ENCODE measurements at regions not wholly inside any gene's neighbourhood (a gene's known extent, or its start where the extent isn't known, plus 50 kb on each side); places are given as distances from the start of the nearest gene placed in this dataset.

- no peak for FAIRE-seq
Observed at GRCh38 chr11:45517171-45517770, 148.2 kb downstream of the CHST1 start.

GRCh38 chr11:45513821-45514340 is 151.5 kb downstream of the CHST1 start:
- FAIRE-seq, result no peak

- no peak for FAIRE-seq
Observed at GRCh38 chr11:45512471-45513148, 152.8 kb downstream of the CHST1 start.

- no peak for FAIRE-seq
Observed at GRCh38 chr11:45511566-45511965, 153.9 kb downstream of the CHST1 start.

- no peak for FAIRE-seq
Observed at GRCh38 chr11:45507916-45508315, 157.5 kb downstream of the CHST1 start.

- no peak for FAIRE-seq
Observed at GRCh38 chr11:45503311-45503710, 162.1 kb downstream of the CHST1 start.

GRCh38 chr11:45502226-45502545 is 163.2 kb downstream of the CHST1 start:
- FAIRE-seq, result no peak

GRCh38 chr11:45501392-45502225 is 163.8 kb downstream of the CHST1 start:
- FAIRE-seq, result no peak

- no peak for FAIRE-seq
Observed at GRCh38 chr11:45500451-45500850, 165.0 kb downstream of the CHST1 start.

GRCh38 chr11:45494738-45495137 is 170.7 kb downstream of the CHST1 start:
- FAIRE-seq, result no peak

GRCh38 chr11:45489281-45489905 is 176.0 kb downstream of the CHST1 start:
- FAIRE-seq, result no peak

- FAIRE-seq, result no peak
Observed at GRCh38 chr11:45486461-45486860, 179.0 kb downstream of the CHST1 start.

- no peak for FAIRE-seq
Observed at GRCh38 chr11:45485070-45485707, 180.2 kb downstream of the CHST1 start.

- FAIRE-seq, result no peak
Observed at GRCh38 chr11:45484326-45484883, 181.0 kb downstream of the CHST1 start.

- FAIRE-seq, result no peak
Observed at GRCh38 chr11:45483416-45483815, 182.0 kb downstream of the CHST1 start.

GRCh38 chr11:45482331-45482730 is 183.1 kb downstream of the CHST1 start:
- FAIRE-seq, result no peak

GRCh38 chr11:45481026-45481425 is 184.4 kb downstream of the CHST1 start:
- no peak for FAIRE-seq

GRCh38 chr11:45477588-45477987 is 187.8 kb downstream of the CHST1 start:
- FAIRE-seq, result no peak

GRCh38 chr11:45476126-45476525 is 189.3 kb downstream of the CHST1 start:
- no peak for FAIRE-seq

- FAIRE-seq, result no peak
Observed at GRCh38 chr11:45475173-45475572, 189.0 kb upstream of the SYT13 start.

- no peak for FAIRE-seq
Observed at GRCh38 chr11:45473341-45473895, 187.3 kb upstream of the SYT13 start.

GRCh38 chr11:45472716-45473317 is 186.7 kb upstream of the SYT13 start:
- no peak for FAIRE-seq
